Esophagus muscularis mucosa (tissue), 3 donors: ENCODE measurements at regions not wholly inside any gene's neighbourhood (a gene's known extent, or its start where the extent isn't known, plus 50 kb on each side); places are given as distances from the start of the nearest gene placed in this dataset.

Experiments
- CTCF ChIP-seq, 3 experiments: fragments of 200-600 bp in 2 of 3; fragments of 450-650 bp in 1 of 3; sonication (generic) in 2 of 3; IDR thresholded peaks; one replicate each; pipeline ENCODE4 v1.5.1; 2017 to 2019; ENCODE audit warnings: antibody characterized with exemption in 3 of 3, mild to moderate bottlenecking in 2 of 3, moderate library complexity in 1 of 3
- POLR2AphosphoS5 ChIP-seq, 2 donors: sonication (generic); formaldehyde crosslinking; IDR thresholded peaks; one replicate each; pipeline ENCODE4 v1.6.1; 2017; ENCODE audit warnings: antibody characterized with exemption in 2 of 2

- TF ChIP-seq POLR2AphosphoS5 (IDR thresholded peaks at IDR 0.05): no peak
- TF ChIP-seq CTCF (IDR thresholded peaks at IDR 0.05): no peak
These were observed 1078.6 kb downstream of the UQCRFS1 start for GRCh38 chr19:28134311-28134710.
